ENCODE measurements at regions not wholly inside any gene's neighbourhood (a gene's known extent, or its start where the extent isn't known, plus 50 kb on each side); places are given as distances from the start of the nearest gene placed in this dataset.
A peak's percentile ranks its signal among the peaks of the same experiment; 100 is the strongest.

GRCh38 chr11:116093481-116094270 is 589.5 kb upstream of the CADM1 start:
- DNase-seq: no peak

GRCh38 chr11:116093065-116093464 is 588.9 kb upstream of the CADM1 start:
- DNase-seq: no peak

GRCh38 chr11:116086426-116086825 is 582.2 kb upstream of the CADM1 start:
- DNase-seq: no peak

GRCh38 chr11:116085031-116085635 is 580.9 kb upstream of the CADM1 start:
- DNase-seq: no peak

- DNase-seq: no peak
These were observed 580.3 kb upstream of the CADM1 start for GRCh38 chr11:116084511-116084910.

- no peak for DNase-seq
These were observed 578.0 kb upstream of the CADM1 start for GRCh38 chr11:116082256-116082655.

- DNase-seq: no peak
These were observed 575.4 kb upstream of the CADM1 start for GRCh38 chr11:116079580-116079979.

GRCh38 chr11:116078101-116078591 is 573.9 kb upstream of the CADM1 start:
- peak; percentile 36 for DNase-seq

- DNase-seq: no peak
These were observed 572.9 kb upstream of the CADM1 start for GRCh38 chr11:116077092-116077491.

GRCh38 chr11:116073854-116074837 is 569.9 kb upstream of the CADM1 start:
- peak; percentile 47 for DNase-seq

- no peak for DNase-seq
These were observed 568.6 kb upstream of the CADM1 start for GRCh38 chr11:116072601-116073410.

GRCh38 chr11:116072133-116072532 is 567.9 kb upstream of the CADM1 start:
- DNase-seq: no peak

GRCh38 chr11:116071241-116071640 is 567.0 kb upstream of the CADM1 start:
- DNase-seq: no peak

GRCh38 chr11:116070520-116070919 is 566.3 kb upstream of the CADM1 start:
- DNase-seq: no peak

- no peak for DNase-seq
These were observed 562.6 kb upstream of the CADM1 start for GRCh38 chr11:116066777-116067176.

GRCh38 chr11:116065986-116066385 is 561.8 kb upstream of the CADM1 start:
- no peak for DNase-seq

- peak; percentile 39 for DNase-seq
These were observed 561.1 kb upstream of the CADM1 start for GRCh38 chr11:116065191-116065895.

- DNase-seq: peak; percentile 31
These were observed 558.4 kb upstream of the CADM1 start for GRCh38 chr11:116062490-116063171.

- no peak for DNase-seq
These were observed 557.9 kb upstream of the CADM1 start for GRCh38 chr11:116062129-116062489.

GRCh38 chr11:116061322-116061721 is 557.1 kb upstream of the CADM1 start:
- DNase-seq: no peak

- no peak for DNase-seq
These were observed 555.7 kb upstream of the CADM1 start for GRCh38 chr11:116059919-116060318.

Measured in right hindlimb (tissue), 1 donor.